Progenitor cell of endocrine pancreas (in vitro differentiated cells): ENCODE measurements at regions not wholly inside any gene's neighbourhood (a gene's known extent, or its start where the extent isn't known, plus 50 kb on each side); places are given as distances from the start of the nearest gene placed in this dataset.

Experiments used
- DNase-seq: peaks from one replicate; pipeline ENCODE4 v3.0.0; 2021; ENCODE audit warnings: low spot score; ENCODE audit not compliant: unreplicated experiment
- H3K27ac Mint-ChIP-seq: 2 replicates; pipeline ENCODE4 v1.8.0; 2021; ENCODE audit warnings: mild to moderate bottlenecking, moderate library complexity, mixed read lengths
- H3K27me3 Mint-ChIP-seq: 2 replicates; pipeline ENCODE4 v1.8.0; 2021; ENCODE audit warnings: mixed read lengths
- H3K36me3 Mint-ChIP-seq: 2 replicates; pipeline ENCODE4 v1.8.0; 2022; ENCODE audit warnings: mixed read lengths; ENCODE audit not compliant: insufficient read depth
- H3K4me1 Mint-ChIP-seq: 2 replicates; pipeline ENCODE4 v1.8.0; 2021; ENCODE audit warnings: low read depth, mixed read lengths
- H3K4me3 Mint-ChIP-seq: 2 replicates; pipeline ENCODE4 v1.8.0; 2021; ENCODE audit warnings: low read depth, mild to moderate bottlenecking, moderate library complexity, mixed read lengths
- H3K9me3 Mint-ChIP-seq: 2 replicates; pipeline ENCODE4 v1.8.0; 2021; ENCODE audit warnings: low read depth, mixed read lengths
- CTCF ChIP-seq: fragments of 200-600 bp; sonication (generic); IDR thresholded peaks from one replicate; pipeline ENCODE4 v1.5.0; 2021; ENCODE audit warnings: antibody characterized with exemption, mild to moderate bottlenecking; ENCODE audit not compliant: unreplicated experiment

GRCh38 chr14:53885136-53885640 lies 71.4 kb downstream of the BMP4 start:
- H3K27ac Mint-ChIP-seq: no peak overlapping the region

GRCh38 chr14:53884601-53885000 lies 72.0 kb downstream of the BMP4 start:
- Mint-ChIP-seq H3K27me3 (no peaks in the 10 kb centered on the region), H3K4me1 (peaks cover 26% of the 10 kb centered on the region), H3K4me3 (no peak overlapping the region), H3K36me3 (no peaks in the 10 kb centered on the region), H3K27ac (no peak overlapping the region), H3K9me3 (peaks cover 6% of the 10 kb centered on the region)
- no peak for DNase-seq
- no peak for TF ChIP-seq CTCF

More at GRCh38 chr14:53885136-53885640, 71.4 kb downstream of the BMP4 start:
- Mint-ChIP-seq H3K4me1 (peaks cover 27% of the 10 kb centered on the region), H3K9me3 (peaks cover 7% of the 10 kb centered on the region), H3K27me3 (no peaks in the 10 kb centered on the region), H3K4me3 (no peak overlapping the region), H3K36me3 (no peaks in the 10 kb centered on the region)
- no peak for DNase-seq
- TF ChIP-seq CTCF: no peak

- peaks cover 19% of the 10 kb centered on the region for H3K4me1 Mint-ChIP-seq
- no peak for TF ChIP-seq CTCF
Measured at GRCh38 chr14:53883739-53884138, 72.9 kb downstream of the BMP4 start.

DNA sequence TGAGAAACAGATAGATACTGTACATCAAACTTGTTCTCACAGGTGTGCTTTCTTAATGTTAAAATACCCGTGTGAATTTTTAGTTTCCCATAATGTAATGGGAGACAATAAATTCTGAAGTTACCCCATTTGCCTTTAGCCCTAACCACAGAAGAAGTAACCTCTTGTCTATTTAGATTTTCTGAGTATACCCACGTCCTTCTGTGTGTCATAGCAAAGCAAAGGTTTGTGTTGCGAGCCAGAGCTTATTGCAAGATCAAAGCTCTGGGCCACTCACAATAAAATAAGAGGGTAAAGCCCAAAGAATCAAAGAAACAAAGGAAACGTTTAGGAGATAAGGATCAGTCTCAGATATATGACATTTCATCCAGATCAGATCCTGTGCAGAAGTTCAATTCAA lies 73.9 kb downstream of the BMP4 start:
- Mint-ChIP-seq H3K9me3 (peaks cover 5% of the 10 kb centered on the region), H3K27ac (no peak overlapping the region), H3K36me3 (peaks cover 1% of the 10 kb centered on the region), H3K4me1 (peaks cover 13% of the 10 kb centered on the region), H3K27me3 (no peaks in the 10 kb centered on the region), H3K4me3 (no peak overlapping the region)
- TF ChIP-seq CTCF: no peak
- DNase-seq: no peak

More at GRCh38 chr14:53883739-53884138, 72.9 kb downstream of the BMP4 start:
- no peak for DNase-seq
- Mint-ChIP-seq H3K27me3 (no peaks in the 10 kb centered on the region), H3K9me3 (peaks cover 4% of the 10 kb centered on the region), H3K27ac (no peak overlapping the region), H3K4me3 (no peak overlapping the region), H3K36me3 (no peaks in the 10 kb centered on the region)

GRCh38 chr14:53881921-53882320 lies 74.7 kb downstream of the BMP4 start:
- H3K27me3 Mint-ChIP-seq: no peaks in the 10 kb centered on the region
- TF ChIP-seq CTCF: no peak
- H3K4me3 Mint-ChIP-seq: no peak overlapping the region
- H3K9me3 Mint-ChIP-seq: peaks cover 9% of the 10 kb centered on the region
- H3K4me1 Mint-ChIP-seq: peaks cover 13% of the 10 kb centered on the region
- no peak overlapping the region for H3K27ac Mint-ChIP-seq
- DNase-seq: no peak
- peaks cover 2% of the 10 kb centered on the region for H3K36me3 Mint-ChIP-seq
